GM23338 (cell line): ENCODE measurements at regions not wholly inside any gene's neighbourhood (a gene's known extent, or its start where the extent isn't known, plus 50 kb on each side); places are given as distances from the start of the nearest gene placed in this dataset.

Source experiments
- CREB1 ChIP-seq: fragments of 250-450 bp; sonication (Bioruptor Pico); IDR thresholded peaks from 2 replicates; pipeline ENCODE4 v1.5.0; 2020; ENCODE audit warnings: low read depth, mild to moderate bottlenecking, moderate library complexity
- CTCF ChIP-seq, 2 experiments: fragments of 200-600 bp in 1 of 2; sonication (generic) in 1 of 2; conservative IDR thresholded peaks; 2 replicates each; pipeline versions ENCODE4 v1.5.1 to v1.6.1; 2016 to 2017; ENCODE audit warnings: antibody characterized with exemption in 2 of 2, low read depth in 2 of 2, mild to moderate bottlenecking in 2 of 2, moderate library complexity in 1 of 2
- EZH2 ChIP-seq: fragments of 200-600 bp; sonication (generic); IDR thresholded peaks from one replicate; pipeline ENCODE4 v1.8.0; 2017; ENCODE audit warnings: antibody characterized with exemption, mild to moderate bottlenecking, low read depth; ENCODE audit not compliant: unreplicated experiment
- EZH2phosphoT487 ChIP-seq: fragments of 200-600 bp; sonication (generic); IDR thresholded peaks from one replicate; pipeline ENCODE4 v1.8.1; 2018; ENCODE audit warnings: antibody characterized with exemption; ENCODE audit not compliant: unreplicated experiment
- POLR2AphosphoS5 ChIP-seq: IDR thresholded peaks from 2 replicates; pipeline ENCODE4 v1.6.1; 2016; ENCODE audit warnings: antibody characterized with exemption, low read depth
- ZNF331 ChIP-seq: fragments of 250-450 bp; sonication (Bioruptor Pico); IDR thresholded peaks from 2 replicates; pipeline ENCODE4 v1.5.0; 2020; ENCODE audit warnings: low read depth, mild to moderate bottlenecking, moderate library complexity
- TF ChIP-seq, protein P1 (sequence below): IDR thresholded peaks from one replicate; pipeline ENCODE4 v1.6.1; 2018; ENCODE audit warnings: antibody characterized with exemption; ENCODE audit not compliant: unreplicated experiment
- TF ChIP-seq, protein P2 (sequence below): IDR thresholded peaks from 2 replicates; pipeline ENCODE4 v1.6.1; 2016; ENCODE audit warnings: antibody characterized with exemption

- TF ChIP-seq CTCF (conservative IDR thresholded peaks at IDR 0.05; ENCODE audit: low read depth in 2 of 2) (no peak), EZH2 (no peak), POLR2AphosphoS5 (no peak), CREB1 (CRISPR knock-in tag) (no peak), EZH2phosphoT487 (no peak), ZNF331 (no peak)
- TF ChIP-seq, protein P1, sequence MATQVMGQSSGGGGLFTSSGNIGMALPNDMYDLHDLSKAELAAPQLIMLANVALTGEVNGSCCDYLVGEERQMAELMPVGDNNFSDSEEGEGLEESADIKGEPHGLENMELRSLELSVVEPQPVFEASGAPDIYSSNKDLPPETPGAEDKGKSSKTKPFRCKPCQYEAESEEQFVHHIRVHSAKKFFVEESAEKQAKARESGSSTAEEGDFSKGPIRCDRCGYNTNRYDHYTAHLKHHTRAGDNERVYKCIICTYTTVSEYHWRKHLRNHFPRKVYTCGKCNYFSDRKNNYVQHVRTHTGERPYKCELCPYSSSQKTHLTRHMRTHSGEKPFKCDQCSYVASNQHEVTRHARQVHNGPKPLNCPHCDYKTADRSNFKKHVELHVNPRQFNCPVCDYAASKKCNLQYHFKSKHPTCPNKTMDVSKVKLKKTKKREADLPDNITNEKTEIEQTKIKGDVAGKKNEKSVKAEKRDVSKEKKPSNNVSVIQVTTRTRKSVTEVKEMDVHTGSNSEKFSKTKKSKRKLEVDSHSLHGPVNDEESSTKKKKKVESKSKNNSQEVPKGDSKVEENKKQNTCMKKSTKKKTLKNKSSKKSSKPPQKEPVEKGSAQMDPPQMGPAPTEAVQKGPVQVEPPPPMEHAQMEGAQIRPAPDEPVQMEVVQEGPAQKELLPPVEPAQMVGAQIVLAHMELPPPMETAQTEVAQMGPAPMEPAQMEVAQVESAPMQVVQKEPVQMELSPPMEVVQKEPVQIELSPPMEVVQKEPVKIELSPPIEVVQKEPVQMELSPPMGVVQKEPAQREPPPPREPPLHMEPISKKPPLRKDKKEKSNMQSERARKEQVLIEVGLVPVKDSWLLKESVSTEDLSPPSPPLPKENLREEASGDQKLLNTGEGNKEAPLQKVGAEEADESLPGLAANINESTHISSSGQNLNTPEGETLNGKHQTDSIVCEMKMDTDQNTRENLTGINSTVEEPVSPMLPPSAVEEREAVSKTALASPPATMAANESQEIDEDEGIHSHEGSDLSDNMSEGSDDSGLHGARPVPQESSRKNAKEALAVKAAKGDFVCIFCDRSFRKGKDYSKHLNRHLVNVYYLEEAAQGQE: no peak
- TF ChIP-seq, protein P2, sequence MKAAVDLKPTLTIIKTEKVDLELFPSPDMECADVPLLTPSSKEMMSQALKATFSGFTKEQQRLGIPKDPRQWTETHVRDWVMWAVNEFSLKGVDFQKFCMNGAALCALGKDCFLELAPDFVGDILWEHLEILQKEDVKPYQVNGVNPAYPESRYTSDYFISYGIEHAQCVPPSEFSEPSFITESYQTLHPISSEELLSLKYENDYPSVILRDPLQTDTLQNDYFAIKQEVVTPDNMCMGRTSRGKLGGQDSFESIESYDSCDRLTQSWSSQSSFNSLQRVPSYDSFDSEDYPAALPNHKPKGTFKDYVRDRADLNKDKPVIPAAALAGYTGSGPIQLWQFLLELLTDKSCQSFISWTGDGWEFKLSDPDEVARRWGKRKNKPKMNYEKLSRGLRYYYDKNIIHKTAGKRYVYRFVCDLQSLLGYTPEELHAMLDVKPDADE: no peak
Observed at GRCh38 chr21:20302084-20302483, 696.1 kb upstream of the NCAM2 start.
